Putamen (tissue), 1 donor: ENCODE measurements at regions not wholly inside any gene's neighbourhood (a gene's known extent, or its start where the extent isn't known, plus 50 kb on each side); places are given as distances from the start of the nearest gene placed in this dataset.

Experiments used
- DNase-seq: peaks from one replicate; pipeline ENCODE4 v3.0.0-alpha.2; 2016; ENCODE audit warnings: low spot score

- no peak for DNase-seq
These were observed 65.9 kb upstream of the CPLX2 start for GRCh38 chr5:175805256-175806011.

DNA sequence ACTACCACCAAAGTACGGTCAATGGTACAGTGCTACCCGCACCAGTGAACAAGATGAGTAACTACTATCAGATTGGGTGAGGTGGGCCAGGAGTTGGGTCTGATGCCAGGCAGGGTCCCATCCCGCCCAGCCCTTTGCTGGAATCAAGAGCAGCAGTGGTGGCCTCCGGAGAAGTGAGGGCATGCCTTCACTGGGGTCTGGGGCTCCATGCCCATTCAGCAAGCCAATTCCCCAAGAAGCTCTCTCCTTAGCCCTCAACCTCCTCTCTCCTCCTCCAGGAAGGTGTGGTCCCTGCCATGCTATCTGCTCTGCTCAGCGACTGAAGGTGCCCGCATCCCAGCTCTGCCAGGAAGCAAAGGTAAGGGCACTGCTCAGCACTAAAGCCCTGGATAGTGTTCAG, 62.7 kb upstream of the CPLX2 start:
- DNase-seq, result no peak

DNA sequence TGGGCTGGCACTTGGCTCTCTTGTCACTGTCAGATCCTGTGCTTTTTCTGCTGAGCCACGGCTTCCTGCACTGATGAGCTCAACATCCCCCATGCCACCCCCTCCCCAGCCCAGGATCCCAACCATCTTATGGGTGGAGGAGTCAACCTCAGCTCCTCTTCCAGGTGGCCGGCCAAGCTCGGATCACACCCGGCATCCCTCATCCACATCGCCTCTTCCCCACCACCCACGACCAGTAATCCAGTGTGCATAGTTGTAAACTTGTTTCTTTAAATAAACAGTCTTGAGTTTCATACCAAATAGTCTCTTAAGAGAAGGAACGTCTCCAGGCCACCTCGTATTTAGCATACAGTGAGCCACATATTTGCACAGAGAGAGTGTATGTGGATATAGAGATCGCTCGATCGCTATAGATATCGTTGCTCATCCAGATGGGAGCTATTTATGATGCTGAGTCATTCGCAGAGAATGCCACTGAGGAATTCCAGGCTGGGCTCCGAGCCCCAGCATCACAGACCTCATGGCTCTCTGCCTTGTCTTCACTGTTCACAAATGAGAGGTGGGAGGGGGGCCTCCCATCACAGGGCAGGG, 61.8 kb upstream of the CPLX2 start:
- DNase-seq, result no peak

DNA sequence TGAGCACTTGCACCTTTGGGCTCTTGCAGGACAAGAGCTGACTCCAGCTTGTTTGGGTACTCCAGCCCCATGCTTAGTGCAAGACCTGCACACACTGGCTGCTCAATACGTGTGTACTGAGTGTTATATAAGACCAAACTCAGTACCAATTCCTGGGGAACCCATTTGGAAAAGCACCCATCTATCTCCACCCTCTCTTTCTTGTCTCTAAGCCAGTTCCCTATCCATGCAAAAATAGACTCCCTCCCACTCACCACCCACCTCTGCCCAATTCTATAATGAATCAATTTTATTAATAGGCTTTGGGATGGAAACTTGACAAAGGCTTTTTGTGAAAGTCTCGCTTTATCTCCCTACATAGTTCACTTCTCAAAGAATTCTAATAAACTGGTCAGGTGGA, 60.9 kb upstream of the CPLX2 start:
- peak; percentile 83 for DNase-seq

DNA sequence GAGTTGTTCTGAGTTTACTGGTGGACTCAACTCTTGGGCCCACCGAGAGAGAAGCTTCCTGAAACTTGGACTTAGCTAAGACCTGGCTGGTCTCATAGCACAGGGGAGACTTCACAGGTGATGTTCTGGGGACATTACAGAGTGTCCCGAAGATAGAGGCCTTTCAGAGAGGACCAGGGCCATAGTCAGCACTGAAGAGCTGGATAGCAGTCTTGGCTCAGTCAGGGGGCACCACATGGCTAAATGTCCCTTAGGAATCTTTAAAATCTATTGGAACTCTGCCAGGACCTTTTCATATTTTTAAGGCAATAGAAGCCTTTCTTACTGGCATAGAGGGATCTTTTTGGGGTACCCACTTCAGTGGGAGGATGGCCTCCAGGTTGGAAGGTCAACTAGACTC, 59.8 kb upstream of the CPLX2 start:
- DNase-seq, result no peak

DNA sequence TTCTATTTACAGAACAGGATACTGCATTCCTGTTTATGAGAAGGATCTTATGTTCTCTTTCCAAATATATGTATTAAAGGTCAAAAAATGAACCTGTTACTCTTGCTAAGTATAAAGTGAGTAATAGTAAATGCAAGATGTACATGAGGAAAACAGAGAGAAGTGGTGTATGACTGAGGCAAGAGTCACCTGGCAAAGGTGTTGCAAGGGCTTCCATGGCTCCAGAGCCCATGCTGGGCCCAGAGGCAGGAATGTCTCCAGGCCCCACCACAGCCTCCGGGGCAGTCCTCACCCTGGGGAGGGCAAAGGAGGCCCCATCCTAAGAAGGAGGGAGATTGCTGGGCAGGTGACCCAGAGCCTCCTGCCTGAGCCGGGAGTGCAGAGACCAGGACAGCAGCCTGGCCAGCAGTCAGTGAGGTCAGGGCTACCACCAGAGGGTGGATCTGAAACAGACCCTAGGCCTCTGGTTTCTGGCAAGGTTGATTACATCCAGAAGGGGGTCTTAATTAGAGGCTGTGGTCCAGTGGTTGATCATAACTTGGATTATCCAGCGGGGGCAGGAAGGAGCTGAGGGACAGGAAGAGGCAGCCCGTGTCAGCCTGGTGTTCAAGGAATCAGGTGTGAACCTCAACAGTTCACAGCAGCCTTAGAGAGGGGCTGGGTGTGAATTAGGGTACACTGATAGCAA, 57.3 kb upstream of the CPLX2 start:
- no peak for DNase-seq

- no peak for DNase-seq
These were observed 56.7 kb upstream of the CPLX2 start for GRCh38 chr5:175814691-175815090.

DNA sequence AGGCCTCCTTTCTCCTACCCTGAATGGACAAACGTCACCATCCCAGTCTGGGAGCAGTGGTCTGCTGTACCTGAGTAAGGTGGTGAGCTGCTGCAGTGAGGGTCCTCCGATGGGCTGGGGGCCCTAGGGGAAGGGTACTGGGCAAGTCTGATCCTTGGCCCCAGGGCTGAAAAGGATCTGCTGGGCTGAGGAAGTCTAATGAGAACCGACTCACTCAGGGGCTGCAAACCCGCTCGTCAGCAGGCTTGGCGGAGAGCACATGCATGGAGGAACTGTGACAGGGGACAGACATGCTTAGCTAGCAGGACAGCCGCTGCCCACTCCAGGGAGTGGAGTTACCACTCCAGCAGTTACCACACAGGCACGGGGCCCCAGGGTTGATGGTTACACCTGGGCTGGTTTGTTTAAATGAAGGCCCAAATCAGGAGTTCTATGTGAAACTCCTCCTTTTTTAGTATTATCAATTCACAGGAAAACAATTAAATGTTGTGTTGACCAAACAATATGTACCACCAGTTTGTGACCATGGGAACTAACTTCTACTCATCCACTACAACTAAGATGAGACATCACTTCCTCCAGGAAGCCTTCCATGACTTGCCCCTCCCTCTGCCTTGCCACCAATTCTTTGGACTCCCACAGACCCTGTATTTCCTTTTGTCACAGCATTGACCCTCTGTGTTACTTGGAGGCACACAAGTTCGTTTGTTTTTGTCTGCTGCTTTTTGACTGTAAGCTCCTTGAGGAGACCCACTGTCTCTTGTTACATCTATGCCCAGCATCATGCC, 56.1 kb upstream of the CPLX2 start:
- no peak for DNase-seq

- DNase-seq, result no peak
These were observed 55.0 kb upstream of the CPLX2 start for GRCh38 chr5:175816348-175816747.

DNA sequence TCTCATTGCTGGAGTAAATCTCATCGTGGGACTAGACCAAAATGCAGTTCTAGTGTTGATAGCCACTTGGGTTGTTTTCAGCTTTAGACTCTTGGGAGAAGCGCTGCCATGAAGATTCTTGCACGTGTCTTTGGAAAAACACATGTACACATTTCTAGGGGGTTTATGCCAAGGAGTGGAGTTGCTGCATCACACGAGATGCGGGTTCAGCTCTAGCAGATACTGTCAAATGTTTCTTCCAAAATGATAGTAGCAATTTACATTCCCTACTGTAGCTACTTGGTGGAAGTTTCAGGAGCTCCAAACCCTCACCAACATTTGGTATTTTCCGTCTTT, 52.3 kb upstream of the CPLX2 start:
- DNase-seq, result no peak

GRCh38 chr5:175820230-175820629, 51.1 kb upstream of the CPLX2 start:
- no peak for DNase-seq
